ENCODE measurements at regions not wholly inside any gene's neighbourhood (a gene's known extent, or its start where the extent isn't known, plus 50 kb on each side); places are given as distances from the start of the nearest gene placed in this dataset.

DNA sequence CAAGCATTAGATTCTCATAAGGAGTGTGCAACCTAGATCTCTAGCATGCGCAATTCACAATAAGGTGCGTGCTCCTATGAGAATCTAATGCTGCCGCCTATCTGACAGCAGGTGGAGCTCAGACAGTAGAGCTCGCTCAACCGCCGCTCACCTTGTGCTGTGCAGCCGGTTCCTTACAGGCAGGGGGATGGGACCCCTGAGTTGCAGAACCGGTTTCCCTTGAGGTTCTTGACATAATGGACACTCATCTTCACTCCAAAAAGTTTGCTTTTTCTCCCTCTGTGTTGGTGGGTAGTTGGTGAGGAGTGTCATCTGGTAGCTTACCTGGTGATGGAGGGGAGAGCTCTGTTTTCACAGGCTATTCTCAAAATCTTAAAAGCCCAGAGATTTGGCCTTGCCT is 324.0 kb upstream of the TBL1XR1 start:
- Histone ChIP-seq H3K9me3 (ENCODE audit: control insufficient read depth in 4 of 4, low read length in 3 of 4) (no peaks in the 10 kb centered on the region), H3K27ac (ENCODE audit: low read depth in 1 of 2, low read length in 2 of 2) (no peak overlapping the region), H3K27me3 (ENCODE audit: control insufficient read depth in 4 of 4, insufficient read depth in 4 of 4, low read length in 3 of 4) (no peaks in the 10 kb centered on the region), H3K4me1 (ENCODE audit: control insufficient read depth in 4 of 4, insufficient read depth in 4 of 4, low read length in 3 of 4) (no peaks in the 10 kb centered on the region), H3K9ac (ENCODE audit: low read depth in 1 of 2, low read length in 2 of 2) (no peak overlapping the region), H3K36me3 (ENCODE audit: control insufficient read depth in 4 of 4, insufficient read depth in 3 of 4, low read depth in 1 of 4, low read length in 3 of 4) (no peaks in the 10 kb centered on the region), H3K4me3 (ENCODE audit: low read depth in 1 of 3, low read length in 3 of 3) (no peak overlapping the region)
- no peak for DNase-seq (ENCODE audit: low spot score)
- WGBS = 89% methylated on average over 8 of the region's 8 CpGs
- TF ChIP-seq EGR1 (IDR thresholded peaks at IDR 0.05; ENCODE audit: low read depth in 2 of 2) = no peak
- TF ChIP-seq RXRA (IDR thresholded peaks at IDR 0.05) = no peak
- no peak for TF ChIP-seq JUND (IDR thresholded peaks at IDR 0.05)
- TF ChIP-seq RAD21 (IDR thresholded peaks at IDR 0.05) = no peak
- no peak for TF ChIP-seq TAF1 (conservative IDR thresholded peaks at IDR 0.05)
- no peak for TF ChIP-seq GABPA (IDR thresholded peaks at IDR 0.05 in 1 of 2, conservative IDR thresholded peaks at IDR 0.05 in 1 of 2)
- TF ChIP-seq, protein P1, sequence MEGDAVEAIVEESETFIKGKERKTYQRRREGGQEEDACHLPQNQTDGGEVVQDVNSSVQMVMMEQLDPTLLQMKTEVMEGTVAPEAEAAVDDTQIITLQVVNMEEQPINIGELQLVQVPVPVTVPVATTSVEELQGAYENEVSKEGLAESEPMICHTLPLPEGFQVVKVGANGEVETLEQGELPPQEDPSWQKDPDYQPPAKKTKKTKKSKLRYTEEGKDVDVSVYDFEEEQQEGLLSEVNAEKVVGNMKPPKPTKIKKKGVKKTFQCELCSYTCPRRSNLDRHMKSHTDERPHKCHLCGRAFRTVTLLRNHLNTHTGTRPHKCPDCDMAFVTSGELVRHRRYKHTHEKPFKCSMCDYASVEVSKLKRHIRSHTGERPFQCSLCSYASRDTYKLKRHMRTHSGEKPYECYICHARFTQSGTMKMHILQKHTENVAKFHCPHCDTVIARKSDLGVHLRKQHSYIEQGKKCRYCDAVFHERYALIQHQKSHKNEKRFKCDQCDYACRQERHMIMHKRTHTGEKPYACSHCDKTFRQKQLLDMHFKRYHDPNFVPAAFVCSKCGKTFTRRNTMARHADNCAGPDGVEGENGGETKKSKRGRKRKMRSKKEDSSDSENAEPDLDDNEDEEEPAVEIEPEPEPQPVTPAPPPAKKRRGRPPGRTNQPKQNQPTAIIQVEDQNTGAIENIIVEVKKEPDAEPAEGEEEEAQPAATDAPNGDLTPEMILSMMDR (IDR thresholded peaks at IDR 0.05; ENCODE audit: low read depth, low read length, missing input control) = no peak
- no peak for TF ChIP-seq FOXA1 (IDR thresholded peaks at IDR 0.05)
- no peak for TF ChIP-seq ZBTB33 (IDR thresholded peaks at IDR 0.05)
- no peak for TF ChIP-seq YY1 (IDR thresholded peaks at IDR 0.05)
- TF ChIP-seq MAX (IDR thresholded peaks at IDR 0.05) = no peak
- no peak for TF ChIP-seq SP1 (IDR thresholded peaks at IDR 0.05)
- no peak for TF ChIP-seq FOXA2 (IDR thresholded peaks at IDR 0.05)
- no peak for TF ChIP-seq HNF4A (conservative IDR thresholded peaks at IDR 0.05)
- no peak for TF ChIP-seq NR2F2 (IDR thresholded peaks at IDR 0.05)
- no peak for TF ChIP-seq ATF3 (IDR thresholded peaks at IDR 0.05)
- TF ChIP-seq HNF4G (IDR thresholded peaks at IDR 0.05) = no peak

DNA sequence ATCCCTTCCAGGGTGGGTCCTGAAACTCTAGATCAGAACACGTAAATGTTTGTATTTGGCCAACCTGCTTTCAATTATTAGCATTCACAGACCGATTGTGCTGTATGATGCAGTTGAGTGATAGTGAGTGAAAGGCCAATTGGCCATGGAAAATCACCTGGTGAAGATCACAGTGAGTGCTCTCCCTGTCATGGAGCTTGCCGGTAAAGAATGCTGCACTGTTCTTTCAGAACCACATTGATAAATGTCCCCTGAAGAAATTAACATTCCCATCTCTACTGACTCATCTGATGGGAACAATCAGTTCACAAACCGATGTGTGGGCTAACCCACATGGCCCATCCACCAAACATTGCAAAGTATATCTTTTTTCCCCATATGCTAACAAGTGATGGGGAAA is 324.8 kb upstream of the TBL1XR1 start:
- Histone ChIP-seq H3K27me3 (ENCODE audit: control insufficient read depth in 4 of 4, insufficient read depth in 4 of 4, low read length in 3 of 4) (no peaks in the 10 kb centered on the region), H3K36me3 (ENCODE audit: control insufficient read depth in 4 of 4, insufficient read depth in 3 of 4, low read depth in 1 of 4, low read length in 3 of 4) (no peaks in the 10 kb centered on the region), H3K4me1 (ENCODE audit: control insufficient read depth in 4 of 4, insufficient read depth in 4 of 4, low read length in 3 of 4) (no peaks in the 10 kb centered on the region), H3K9me3 (ENCODE audit: control insufficient read depth in 4 of 4, low read length in 3 of 4) (no peaks in the 10 kb centered on the region), H3K4me3 (ENCODE audit: low read depth in 1 of 3, low read length in 3 of 3) (no peak overlapping the region), H3K27ac (ENCODE audit: low read depth in 1 of 2, low read length in 2 of 2) (no peak overlapping the region), H3K9ac (ENCODE audit: low read depth in 1 of 2, low read length in 2 of 2) (no peak overlapping the region)
- no peak for DNase-seq (ENCODE audit: low spot score)
- WGBS = 93% methylated on average over 4 of the region's 4 CpGs
- TF ChIP-seq MAX (IDR thresholded peaks at IDR 0.05) = no peak
- TF ChIP-seq NR2F2 (IDR thresholded peaks at IDR 0.05) = no peak
- no peak for TF ChIP-seq HNF4A (conservative IDR thresholded peaks at IDR 0.05)
- TF ChIP-seq GABPA (IDR thresholded peaks at IDR 0.05 in 1 of 2, conservative IDR thresholded peaks at IDR 0.05 in 1 of 2) = no peak
- no peak for TF ChIP-seq JUND (IDR thresholded peaks at IDR 0.05)
- TF ChIP-seq YY1 (IDR thresholded peaks at IDR 0.05) = no peak
- TF ChIP-seq RAD21 (IDR thresholded peaks at IDR 0.05) = no peak
- TF ChIP-seq TAF1 (conservative IDR thresholded peaks at IDR 0.05) = no peak
- TF ChIP-seq FOXA2 (IDR thresholded peaks at IDR 0.05) = no peak
- no peak for TF ChIP-seq RXRA (IDR thresholded peaks at IDR 0.05)
- TF ChIP-seq EGR1 (IDR thresholded peaks at IDR 0.05; ENCODE audit: low read depth in 2 of 2) = no peak
- TF ChIP-seq, protein P1 (IDR thresholded peaks at IDR 0.05; ENCODE audit: low read depth, low read length, missing input control) = no peak
- no peak for TF ChIP-seq FOXA1 (IDR thresholded peaks at IDR 0.05)
- TF ChIP-seq, protein P2, sequence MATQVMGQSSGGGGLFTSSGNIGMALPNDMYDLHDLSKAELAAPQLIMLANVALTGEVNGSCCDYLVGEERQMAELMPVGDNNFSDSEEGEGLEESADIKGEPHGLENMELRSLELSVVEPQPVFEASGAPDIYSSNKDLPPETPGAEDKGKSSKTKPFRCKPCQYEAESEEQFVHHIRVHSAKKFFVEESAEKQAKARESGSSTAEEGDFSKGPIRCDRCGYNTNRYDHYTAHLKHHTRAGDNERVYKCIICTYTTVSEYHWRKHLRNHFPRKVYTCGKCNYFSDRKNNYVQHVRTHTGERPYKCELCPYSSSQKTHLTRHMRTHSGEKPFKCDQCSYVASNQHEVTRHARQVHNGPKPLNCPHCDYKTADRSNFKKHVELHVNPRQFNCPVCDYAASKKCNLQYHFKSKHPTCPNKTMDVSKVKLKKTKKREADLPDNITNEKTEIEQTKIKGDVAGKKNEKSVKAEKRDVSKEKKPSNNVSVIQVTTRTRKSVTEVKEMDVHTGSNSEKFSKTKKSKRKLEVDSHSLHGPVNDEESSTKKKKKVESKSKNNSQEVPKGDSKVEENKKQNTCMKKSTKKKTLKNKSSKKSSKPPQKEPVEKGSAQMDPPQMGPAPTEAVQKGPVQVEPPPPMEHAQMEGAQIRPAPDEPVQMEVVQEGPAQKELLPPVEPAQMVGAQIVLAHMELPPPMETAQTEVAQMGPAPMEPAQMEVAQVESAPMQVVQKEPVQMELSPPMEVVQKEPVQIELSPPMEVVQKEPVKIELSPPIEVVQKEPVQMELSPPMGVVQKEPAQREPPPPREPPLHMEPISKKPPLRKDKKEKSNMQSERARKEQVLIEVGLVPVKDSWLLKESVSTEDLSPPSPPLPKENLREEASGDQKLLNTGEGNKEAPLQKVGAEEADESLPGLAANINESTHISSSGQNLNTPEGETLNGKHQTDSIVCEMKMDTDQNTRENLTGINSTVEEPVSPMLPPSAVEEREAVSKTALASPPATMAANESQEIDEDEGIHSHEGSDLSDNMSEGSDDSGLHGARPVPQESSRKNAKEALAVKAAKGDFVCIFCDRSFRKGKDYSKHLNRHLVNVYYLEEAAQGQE (IDR thresholded peaks at IDR 0.05) = no peak
- TF ChIP-seq HNF4G (IDR thresholded peaks at IDR 0.05) = no peak
